DMS 273 treated with DMSO at 0.1 percent for 48 hours (cell line): ENCODE measurements at regions not wholly inside any gene's neighbourhood (a gene's known extent, or its start where the extent isn't known, plus 50 kb on each side); places are given as distances from the start of the nearest gene placed in this dataset.
"Not testable (repeated sequence)": the region's sequence is repeated elsewhere in the genome, so short reads cannot be mapped to it uniquely, and the experiment has no call there.

ENCODE experiments used
- DNase-seq: peaks from one replicate; lab custom pipeline; 2025; lab: John Stamatoyannopoulos, UW

DNA sequence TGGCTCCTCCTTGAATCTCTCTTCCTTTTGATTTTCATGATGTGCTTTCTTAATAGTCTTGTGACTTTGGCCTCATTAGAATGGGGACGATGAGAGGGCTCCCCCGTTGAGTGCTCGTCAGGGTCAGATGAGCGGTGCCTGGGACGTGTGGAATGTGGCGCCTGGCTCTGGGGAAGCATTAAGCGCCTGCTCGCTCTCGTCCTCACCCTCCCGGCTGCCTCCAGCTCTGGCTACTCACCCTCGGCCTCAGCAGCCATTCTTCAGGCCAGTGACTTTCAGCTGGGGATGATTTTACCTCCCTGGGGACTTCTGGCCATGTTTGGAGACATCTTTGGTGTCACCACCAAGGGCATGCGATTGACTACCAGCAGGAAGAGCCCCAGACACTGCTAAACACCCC, 69.7 kb downstream of the RPS6KA4 start:
- DNase-seq, result no peak

DNA sequence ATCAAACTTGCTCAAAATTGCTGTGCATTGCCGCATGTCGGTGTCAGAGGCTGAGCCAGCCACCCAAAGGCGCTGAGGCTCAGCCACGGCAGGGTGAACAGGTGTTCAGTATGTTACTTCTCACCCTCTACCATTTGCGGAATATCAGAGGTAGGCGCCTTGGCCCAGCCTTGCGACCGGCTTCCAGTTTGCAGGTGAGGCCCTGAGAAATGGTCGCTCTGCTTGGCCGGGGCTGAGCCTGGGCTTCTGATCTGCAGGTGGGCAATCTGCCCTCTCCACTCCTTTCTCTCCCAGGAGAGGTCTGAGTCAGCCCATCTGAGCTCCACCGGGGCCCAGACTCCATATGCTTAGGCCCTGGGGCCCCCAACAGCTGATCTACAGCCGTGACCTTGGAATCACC, 71.0 kb downstream of the RPS6KA4 start:
- no peak for DNase-seq

DNA sequence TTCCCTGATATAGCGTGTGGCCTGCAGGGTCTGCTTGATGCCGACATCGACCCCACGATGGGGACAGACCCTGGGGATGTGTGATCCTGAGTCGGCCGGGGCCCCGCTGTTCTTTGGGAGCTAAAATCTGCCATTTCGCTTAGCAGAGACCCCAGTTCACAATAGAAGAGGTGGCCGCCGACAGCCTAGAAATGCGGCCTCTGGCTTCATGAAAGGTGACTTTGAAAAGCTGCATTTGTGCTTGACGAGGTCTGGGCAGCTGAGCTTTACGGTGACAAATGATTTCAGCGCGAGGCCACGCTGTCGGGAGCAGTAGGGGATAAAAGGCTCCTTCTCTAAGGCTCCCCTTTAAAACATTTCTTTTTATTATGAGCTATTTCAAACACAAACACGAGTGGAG, 71.7 kb downstream of the RPS6KA4 start:
- DNase-seq, result no peak

DNA sequence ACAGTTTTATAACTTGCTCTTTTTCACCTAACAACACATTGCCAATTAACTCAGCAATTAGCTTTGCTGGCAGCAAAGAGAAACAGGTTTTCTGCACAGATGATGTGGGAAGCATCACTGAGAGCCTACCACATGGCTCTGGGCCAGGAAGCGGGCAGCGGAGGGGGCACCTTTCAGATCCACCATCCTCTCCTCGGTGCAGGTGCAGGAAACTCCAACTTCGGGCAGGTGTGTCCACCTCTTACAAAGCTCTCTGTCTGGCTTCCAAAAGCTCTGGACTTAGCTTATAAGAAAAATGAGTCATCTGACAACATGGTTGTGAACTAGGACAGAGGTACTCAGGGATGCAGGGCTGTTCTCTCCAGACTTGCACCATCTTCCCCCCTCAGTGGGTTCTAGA, 77.0 kb downstream of the RPS6KA4 start:
- no peak for DNase-seq

DNA sequence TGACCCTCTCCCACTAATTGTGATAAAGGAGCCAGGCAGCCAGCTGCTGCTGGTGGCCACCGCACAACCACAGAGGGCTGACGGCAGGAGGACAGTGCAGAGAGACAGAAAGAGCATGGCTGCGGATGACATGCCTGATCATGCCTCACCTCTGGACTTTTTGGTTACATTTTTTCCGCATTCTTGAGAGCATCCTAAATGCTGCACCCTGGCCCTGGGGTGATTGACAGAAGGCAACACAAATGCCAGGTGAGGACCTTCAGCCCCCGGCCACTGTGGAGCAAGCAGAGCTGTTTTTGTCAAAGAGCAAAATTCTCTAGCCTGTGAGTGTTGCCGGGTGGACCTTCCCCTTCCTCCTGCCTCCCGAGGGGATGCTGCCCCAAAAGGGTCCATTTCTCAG, 78.5 kb downstream of the RPS6KA4 start:
- no peak for DNase-seq

DNA sequence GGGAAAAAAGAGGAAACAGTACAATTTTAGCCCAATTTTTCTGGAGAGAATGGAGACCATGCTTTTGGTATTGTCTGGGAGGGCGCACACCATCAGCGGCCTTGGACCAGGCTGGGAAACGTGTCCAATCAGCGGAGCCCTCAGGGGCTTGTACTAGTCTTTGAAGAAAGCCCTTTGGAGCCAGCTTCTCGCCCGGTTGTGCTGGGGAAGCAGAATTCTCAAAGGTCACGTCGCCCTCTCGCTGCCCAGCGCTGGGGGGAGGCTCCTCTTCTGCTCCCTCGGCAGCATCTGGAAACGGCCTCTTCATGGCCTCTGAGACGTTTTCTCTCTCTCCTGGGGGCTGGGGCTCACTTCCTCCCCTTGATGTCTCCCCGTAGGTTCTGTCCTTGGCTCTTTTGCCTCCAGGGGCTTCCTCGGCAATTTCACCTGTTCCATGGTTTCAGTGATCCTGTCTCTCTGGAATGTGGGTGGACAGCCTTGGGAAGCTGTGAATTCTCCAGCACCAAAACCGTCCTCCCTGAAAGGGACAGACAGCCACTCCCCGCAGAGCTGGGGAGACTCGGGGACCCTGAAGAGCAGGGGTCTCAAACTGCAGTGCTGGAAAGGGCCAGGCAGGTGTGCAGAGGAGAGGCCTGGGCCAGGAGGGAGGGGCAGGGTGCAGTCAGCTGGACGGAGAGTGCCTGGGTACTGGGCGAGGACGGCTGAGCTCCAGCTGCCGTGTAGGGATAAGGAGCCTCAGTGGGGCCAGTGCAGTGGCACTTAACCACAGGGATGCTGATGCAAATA, 80.2 kb downstream of the RPS6KA4 start:
- no peak for DNase-seq

DNA sequence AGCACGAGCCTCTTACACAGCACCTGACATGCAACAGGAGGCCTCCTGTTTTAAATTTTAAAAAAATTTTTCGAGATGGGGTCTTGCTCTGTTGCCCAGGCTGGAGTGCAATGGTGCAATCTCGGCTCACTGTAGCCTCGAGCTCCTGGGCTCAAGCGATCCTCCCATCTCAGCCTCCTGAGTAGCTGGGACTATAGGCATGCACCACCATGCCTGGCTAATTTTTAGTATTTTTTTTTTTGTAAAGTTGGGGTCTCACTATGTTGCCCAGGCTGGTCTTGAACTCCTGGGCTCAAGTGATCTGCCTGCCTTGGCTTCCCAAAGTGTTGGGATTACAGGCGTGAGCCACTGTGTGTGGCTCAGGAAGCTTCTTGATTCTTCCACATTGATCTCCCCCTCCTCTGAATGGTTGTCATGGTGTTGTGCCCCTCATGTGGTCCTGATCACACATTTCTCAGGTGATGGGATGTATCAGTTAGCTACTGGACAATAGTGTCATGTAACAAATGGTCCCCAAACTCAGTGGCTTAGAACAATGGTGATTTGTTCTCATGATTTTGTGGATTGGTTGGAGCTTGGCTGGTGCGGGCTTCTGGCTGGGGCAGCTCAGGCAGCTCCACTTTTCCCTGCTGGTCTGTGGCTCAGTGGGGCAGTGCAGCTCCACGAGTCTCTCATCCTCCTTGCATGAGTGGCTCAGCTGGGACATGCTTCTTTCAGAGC, 81.0 kb downstream of the RPS6KA4 start:
- not testable (repeated sequence) for DNase-seq

DNA sequence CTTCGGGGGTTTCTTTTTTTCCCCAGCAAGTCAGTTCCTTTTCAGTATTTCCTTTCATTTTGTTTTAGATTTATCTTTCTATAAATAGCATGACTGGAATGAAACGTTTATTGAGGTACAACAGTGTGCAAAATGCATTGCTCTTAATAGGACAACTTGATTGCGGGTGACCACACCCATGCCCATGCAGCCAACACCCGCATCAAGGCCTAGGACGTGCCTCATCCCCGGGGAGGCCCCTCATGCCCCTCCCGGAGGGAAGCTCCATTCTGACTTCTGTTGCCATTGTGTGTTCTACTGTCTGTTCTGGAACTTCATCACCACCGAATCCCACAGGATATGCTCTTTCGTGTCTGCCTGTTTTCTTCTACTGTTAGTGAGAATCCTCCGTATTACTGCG, 82.2 kb downstream of the RPS6KA4 start:
- no peak for DNase-seq

DNA sequence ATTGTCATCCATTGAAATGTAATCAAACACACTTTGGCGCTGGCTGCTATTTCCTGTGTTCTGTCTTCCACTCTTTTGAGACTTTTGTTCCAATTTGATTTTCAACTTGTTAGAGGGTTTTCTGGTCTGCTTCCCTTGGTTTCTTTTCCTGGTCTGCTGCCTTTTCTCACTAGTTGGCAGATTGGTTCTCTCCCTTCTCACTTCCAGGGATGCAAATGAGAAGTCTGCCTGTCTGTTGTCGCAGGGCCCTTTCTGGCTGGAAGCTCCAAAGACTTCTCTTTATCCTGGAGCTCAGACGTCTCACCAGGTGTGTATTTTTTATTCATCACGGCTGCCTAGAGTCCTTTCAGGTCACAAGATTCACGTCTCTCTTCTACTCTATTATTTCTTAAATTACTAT, 84.0 kb downstream of the RPS6KA4 start:
- DNase-seq, result no peak

DNA sequence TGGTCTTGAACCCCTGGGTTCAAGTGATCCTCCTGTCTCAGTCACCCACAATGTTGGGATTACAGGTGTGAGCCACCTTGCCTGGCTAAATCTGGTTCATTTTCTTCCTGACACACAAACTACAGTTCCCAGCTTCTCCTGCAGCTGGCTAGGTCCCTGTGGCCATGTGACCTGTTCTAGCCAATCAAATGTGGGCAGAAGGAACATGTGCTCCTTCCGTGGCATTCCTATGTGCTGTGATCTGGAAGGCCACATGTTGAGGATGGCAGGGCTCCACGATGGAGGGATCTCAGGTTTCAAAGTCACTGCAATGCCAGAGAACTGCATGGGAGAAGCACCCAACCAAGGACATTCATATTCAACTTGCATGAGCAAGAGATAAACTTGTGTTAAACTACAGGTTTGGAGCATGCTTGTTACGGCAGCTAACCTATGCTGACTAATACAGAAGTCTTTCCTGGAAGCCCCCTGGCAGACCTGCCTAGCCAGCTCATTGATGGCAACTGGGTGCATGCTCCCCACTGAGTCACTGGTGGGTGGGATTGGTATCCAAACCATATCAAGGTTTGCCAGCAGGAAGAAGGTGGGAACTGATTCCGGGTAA, 86.0 kb downstream of the RPS6KA4 start:
- no peak for DNase-seq

DNA sequence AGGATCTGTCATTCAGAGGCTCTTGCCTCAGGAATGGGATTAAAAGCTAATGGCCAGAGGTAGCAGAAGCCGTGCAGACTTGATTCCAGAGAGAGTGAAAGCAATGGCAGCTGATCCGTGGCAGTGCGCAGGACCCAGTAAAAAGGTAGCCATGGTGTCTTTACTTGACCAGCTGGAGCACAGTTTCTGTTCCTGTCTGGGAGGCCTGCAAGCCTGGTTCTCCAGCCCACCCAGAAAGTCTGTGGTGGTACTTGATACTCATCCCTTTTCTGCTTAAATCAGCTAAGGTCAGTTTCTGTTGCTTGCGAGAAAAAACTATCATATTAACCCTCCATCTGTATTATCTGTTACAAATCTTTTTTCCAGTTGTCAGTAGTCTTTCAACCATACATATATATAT, 86.7 kb downstream of the RPS6KA4 start:
- DNase-seq, result no peak

DNA sequence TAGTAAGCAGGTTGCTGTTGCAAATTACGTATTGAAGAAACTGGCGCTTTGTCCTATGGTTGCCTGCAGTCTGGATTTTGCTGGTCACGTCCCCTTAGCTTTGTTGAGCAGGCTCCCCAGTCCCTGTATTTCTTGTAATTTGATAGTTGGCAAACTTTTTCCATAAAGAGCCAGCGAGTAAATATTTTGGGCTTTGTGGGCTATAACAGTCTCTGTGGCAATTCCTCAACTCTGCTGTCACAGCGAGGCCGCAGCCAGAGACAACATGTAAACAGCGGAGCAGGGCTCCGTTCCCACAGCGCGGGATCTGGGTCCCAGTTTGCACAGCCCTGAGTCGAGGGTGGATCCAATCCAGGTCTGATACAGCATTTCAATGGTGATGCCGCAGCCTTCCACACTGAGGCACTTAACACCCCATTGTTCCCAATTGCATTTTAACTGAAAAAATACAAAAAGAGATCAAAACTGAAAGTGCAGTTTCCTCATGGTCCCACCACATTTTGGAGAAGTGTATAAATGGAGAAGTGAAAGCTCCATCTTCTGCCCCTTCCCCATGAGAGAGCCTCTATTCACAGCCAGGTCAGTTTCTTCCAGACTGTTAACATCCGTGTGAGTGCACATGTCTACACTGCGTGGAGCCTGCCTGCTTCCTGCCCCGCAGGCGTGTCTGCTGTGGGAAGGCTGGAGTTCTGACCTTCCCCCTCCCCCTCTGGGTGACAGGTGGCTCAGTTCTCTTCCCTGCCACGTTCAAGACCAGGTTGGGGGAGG, 89.1 kb downstream of the RPS6KA4 start:
- DNase-seq, result no peak

DNA sequence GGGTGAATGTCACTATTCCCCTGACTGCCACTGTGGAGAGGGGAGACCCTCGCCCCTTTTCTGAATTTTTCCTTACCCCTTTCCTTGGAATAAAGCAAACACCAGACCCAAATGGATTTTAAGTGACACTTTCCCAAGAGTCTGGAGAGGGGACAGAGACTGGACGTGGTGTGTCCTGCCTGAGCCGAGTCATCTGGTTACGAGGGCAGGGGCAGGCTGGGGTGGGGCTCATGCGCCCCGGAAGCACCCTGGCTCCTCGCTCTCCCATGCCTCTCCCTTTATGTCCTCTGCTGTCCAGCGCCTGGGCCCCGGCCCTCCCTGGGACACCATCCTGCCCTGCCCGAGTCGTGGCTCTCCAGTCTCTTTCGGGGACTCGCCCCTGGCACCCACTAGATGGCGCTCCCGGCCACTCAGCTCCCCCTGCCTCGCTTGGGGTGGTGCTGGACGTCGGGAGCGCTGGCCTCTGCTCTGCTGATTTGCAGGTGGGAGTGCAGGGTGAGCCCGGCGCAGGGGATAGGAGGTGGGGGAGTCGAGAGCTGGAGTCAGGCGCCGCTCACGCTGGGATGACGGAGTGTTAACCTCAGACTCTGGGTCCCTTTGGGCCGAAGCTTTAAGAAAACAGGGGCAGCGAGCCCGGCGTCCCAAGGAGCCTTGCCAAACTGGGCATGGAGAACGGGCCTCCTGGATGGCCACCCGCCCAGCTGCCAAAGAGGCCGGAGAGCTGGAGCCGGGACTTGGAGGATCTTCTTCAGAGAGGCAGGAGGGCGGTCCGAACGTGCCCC, 89.8 kb downstream of the RPS6KA4 start:
- DNase-seq, result no peak

DNA sequence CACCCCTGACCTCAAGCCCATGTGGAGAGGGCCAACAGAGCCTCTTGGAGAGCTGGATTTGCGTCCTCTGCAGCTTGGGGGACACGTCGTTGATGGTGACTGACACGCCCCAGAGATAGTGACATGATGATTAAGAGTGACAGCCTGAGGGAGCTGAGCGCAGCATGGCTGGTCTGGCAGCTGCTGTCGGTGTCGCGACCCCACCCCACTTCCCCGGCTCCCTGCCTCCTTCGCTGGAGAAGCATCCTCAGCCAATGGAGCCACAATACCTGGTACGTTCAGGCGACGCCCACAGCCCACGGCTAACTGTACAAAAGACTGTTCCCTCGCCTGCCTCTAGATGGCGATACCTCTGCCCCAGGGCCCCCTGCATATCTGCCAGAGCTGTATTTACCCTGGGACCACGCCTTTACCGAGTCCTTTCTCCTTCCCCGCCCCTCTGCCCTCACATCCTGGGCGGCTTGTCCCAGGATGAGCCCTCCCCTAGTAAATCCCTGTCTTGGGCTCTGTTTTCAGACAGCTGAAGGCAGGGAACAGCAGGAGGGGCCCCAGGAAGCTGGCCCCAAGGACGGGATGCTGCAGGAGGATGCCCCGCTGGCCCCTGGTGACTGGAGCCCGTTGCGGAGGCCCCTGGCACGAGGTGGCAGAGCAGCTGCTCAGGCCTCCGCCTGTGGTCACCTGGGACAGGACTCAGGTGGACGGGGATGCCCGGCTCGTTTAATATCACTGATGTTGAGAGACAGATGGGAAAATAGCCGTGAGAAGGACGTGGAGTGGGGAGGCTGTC, 90.6 kb downstream of the RPS6KA4 start:
- peak; percentile 50 for DNase-seq

DNA sequence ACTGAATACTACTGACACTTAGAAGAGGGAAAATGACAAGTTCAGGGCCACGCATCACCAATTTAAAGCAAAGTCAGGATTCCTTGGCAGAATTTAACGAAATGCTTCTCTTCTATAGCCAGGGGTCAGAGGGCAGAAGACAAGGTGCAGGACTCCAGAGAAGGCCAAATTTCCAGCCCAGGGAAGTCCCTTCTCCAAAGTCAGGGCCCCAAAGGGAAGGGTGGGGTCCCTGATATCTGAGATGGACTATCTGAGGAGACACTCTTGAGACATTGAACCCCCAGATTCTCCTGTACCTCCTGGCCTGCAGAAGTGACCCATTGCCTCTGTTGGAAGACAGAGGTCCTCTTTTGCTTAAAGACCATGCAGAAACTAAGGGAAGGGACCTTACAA, 91.2 kb downstream of the RPS6KA4 start:
- DNase-seq, result no peak

DNA sequence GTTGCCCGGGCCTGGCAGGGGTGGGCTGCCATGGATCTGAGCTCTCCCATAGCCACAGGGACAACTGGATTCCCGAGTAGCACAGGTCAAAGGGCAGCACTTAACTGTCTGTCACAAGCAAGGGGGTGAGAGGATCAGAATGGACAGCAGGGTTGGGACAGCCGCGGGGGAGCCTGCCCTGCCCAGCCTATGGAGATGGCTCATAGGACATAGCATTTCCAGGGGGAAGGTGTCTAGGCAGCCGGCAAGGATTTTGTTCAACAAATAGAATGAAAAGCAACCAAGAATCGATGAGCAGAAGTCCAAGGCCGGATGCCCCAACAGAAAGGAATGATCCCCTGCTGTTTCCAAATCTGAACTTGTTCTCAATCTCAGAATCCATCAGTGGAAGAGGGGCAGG, 92.9 kb downstream of the RPS6KA4 start:
- no peak for DNase-seq

DNA sequence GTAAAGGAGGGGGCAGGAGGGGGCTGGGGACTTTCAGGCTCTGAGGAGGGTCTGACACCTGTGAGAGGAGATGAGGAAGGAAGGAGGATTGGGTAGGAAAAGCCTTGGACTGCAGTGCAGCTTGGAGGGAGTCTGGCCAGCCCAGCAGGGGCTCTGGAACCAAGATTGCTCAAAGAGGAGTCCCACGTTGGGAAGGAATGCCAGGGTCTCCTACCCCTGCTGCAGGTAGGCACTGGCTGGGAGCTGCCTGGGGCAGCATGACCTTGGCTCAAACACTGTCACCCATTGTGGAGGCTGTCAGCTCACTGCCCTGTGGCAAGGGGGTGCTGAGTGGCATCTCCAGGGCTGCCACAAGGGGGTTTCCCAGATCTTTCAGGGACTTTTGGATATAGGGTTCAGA, 94.5 kb downstream of the RPS6KA4 start:
- no peak for DNase-seq

DNA sequence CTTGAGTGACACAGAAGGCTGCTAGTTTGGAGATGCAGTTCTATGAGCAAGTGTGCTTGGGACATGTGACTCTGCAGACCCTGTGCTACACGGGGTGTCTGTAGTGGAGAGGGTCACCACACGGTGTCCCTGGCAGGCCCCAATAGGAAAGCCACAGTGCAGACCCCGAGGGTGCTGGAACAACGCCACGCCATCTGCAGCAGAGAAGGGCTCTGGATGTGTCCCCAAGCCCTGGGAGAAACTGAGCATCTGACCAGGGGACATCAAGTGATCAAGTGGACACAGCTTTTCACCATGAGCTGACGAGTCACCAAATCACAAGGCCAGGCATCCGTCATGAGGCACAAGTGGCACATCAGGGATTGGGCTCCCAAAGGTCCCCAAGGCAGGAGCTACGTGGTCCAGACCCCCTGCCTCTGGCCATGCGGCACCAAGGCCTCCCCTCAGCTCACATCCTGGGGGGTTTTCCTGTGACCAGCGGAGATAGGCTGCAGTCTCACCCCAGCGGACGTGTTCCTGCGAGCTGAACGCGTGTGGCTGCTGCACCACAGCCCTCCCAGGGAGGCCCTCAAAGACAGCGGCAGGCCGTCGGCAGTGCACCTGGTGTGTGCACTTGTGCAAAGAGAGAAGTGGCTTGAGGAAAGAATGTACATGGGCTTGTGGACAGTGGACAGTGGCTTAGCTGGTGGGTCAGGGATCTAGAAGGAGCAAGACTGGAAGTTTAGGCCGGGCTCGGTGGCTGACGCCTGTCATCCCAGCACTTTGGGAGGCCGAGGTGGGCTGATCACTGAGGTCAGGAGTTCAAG, 96.7 kb downstream of the RPS6KA4 start:
- DNase-seq, result no peak

DNA sequence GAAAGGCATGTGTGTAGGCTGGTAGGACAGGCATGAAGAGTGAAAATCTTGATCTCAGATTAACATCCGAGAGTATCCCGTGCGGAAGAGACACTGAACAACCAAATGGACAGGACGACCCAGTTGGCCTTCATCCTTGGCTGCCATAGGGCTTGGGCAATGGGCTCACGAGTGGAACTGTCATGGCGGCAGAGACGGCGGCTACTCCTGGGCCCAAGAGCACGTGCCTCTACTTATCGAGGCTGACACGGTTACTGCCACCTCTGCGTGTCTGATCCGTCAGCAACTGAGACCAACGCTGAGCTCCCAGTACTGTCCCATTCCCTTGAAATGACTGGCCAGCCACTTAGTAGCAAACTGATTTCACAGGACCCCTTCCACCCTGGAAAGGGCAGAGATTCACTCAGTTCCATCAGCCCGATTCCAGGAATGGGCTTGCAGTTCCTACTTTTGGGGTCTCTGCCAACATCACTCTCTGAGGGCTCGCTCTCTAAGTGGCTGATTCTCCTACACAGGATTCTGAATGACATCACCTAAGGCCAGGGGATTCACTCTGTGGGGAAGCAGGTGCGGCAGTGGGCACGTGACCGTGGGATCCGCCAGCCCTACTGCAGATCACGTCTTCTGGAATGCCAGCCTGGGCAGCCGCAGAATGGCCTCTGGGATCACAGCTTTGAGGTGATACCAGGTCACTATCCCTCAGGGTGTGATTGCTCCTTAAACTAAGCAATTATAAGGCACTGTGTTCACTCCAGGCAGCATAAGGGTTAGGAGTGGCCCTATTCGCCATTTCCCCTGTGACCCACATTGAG, 97.8 kb downstream of the RPS6KA4 start:
- no peak for DNase-seq
